NCI-H1694 (cell line): ENCODE measurements at regions not wholly inside any gene's neighbourhood (a gene's known extent, or its start where the extent isn't known, plus 50 kb on each side); places are given as distances from the start of the nearest gene placed in this dataset.

ENCODE experiments used
- DNase-seq: peaks from one replicate; lab custom pipeline; 2025; lab: John Stamatoyannopoulos, UW

GRCh38 chr4:181424362-181425016 is 818.7 kb upstream of the TENM3 start:
- DNase-seq, result no peak

- no peak for DNase-seq
These were observed 816.1 kb upstream of the TENM3 start for GRCh38 chr4:181427076-181427475.

- no peak for DNase-seq
These were observed 812.2 kb upstream of the TENM3 start for GRCh38 chr4:181431006-181431405.

GRCh38 chr4:181431661-181432060 is 811.5 kb upstream of the TENM3 start:
- DNase-seq, result no peak

DNA sequence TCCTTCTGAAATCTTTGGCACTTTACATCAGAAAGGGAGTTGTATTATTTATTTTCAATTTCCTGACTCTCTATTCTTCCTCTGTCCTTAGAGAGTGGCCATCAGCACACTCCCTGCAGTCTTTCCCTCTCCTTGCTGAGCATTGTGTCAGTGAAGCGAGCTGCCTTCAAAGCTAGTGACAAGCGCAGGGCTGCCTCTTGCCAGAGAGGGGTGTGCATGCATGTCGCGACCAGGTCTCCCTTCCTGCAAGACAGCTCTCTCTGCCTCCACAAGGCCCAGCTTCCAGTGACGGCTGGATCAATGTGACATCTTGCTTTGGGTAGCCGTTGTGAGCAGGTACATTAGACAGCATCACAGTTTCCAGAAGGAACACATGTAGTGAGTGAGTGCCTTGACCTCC is 810.9 kb upstream of the TENM3 start:
- no peak for DNase-seq

DNA sequence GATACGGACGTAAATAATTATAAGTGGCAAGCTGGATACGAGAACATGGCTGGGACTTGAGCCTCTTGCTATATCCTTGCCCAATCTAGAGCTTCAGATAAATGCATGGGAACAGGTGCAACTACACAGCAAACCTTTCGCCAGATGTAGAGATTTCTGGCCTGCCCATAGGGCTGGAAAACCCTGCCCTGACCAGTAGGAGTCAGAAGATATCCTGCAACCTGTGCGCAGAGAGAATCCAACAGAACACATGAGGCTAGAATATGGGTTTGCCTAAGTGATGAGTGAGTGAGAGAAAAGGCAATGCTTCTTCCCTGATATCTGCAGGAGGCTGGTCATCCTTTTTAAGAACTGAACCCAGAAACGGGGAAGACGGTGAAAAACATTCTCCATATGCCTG is 805.3 kb upstream of the TENM3 start:
- no peak for DNase-seq

GRCh38 chr4:181438641-181439040 is 804.6 kb upstream of the TENM3 start:
- no peak for DNase-seq

- no peak for DNase-seq
These were observed 800.2 kb upstream of the TENM3 start for GRCh38 chr4:181443021-181443420.

- no peak for DNase-seq
These were observed 777.4 kb upstream of the TENM3 start for GRCh38 chr4:181465826-181466225.

- no peak for DNase-seq
These were observed 774.8 kb upstream of the TENM3 start for GRCh38 chr4:181468451-181468850.

DNA sequence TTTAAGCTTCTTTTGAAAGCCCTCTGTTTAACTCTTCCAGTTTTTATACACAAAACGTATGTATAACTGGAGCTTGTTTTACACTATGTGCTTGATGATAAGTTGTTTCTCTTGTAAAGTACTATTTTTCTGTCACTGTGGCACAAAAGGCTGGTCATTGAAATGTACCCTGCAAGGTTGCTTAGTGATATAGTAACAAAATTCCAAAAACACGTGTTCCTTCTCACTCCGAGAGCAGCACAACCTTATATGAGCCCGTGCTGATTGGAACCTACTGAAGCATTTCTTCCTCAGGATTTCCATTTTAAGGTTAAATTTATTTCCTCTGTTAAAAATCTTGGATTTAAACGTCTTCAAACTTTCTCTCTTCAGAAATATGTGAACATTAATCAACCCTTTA is 772.9 kb upstream of the TENM3 start:
- no peak for DNase-seq

GRCh38 chr4:181475359-181475758 is 767.8 kb upstream of the TENM3 start:
- DNase-seq, result no peak

DNA sequence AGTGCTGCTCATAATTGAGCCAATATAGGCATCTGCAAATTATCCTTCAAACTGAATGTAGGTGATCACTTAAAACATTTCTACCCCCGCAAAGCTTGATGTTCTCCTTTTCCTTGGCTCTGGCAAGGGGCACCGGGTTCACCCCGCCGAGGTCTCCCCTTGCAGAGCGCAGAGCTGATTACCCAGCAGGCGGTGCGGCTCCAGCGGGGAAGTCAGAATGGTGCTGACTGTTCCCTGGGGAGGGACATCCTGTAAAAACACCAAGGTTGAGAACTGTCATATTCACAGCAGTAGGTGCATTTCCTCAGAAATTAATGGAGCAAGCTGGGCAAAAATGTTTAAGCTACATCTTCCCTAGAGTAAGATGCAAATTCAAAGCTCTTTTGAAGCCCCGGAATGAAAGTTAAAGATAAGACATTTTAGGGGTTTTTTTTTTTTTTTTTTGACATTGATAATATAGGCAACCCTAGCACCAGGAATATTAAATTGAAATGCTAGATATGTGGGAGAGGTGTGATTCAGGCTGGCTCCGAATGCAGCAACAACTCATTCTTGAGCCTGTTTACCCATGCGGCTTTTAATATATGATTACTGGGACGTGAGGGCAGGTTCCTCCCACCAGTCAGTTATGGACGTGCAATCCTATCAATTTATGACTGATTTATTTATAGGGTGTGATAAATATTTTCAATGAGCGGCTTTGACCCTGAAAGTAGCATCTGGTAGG is 767.3 kb upstream of the TENM3 start:
- DNase-seq, result no peak

DNA sequence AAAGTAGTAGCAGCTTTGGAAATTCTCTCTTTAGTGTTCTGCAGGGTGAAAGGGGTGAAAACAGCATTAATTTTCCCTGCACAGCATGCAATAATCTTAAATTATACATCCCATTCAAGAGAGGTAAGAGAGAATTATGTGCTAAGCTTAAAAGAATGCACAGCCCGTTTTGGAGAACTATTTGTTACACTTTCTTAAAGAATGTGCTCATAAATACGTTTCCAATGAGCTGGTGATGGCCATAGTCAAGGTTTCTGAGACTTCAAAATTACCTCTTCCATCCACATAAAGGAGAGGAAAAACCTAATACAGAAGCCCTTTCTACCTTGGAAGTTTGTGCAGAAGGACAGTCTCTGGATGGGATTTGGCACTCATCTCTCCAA is 766.7 kb upstream of the TENM3 start:
- no peak for DNase-seq

GRCh38 chr4:181477591-181477990 is 765.6 kb upstream of the TENM3 start:
- DNase-seq, result no peak

DNA sequence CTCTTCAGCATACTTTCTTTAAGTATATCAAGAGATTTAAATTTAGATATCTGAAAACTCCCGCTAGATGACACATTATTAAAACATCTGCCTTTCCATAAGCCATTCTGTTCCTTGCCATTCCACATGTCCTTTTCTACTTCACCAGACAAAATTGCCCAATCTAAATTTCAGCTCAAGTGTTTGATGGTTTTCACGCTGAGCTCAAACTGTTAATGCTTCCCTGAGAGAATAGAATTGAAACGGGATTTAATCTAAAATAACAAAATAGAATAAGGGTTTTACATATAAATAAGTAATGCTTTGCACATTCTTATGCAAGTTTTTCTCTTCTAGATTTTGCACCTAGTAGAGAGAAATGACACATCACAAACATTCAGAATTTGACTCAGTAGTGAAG is 764.5 kb upstream of the TENM3 start:
- DNase-seq, result no peak

DNA sequence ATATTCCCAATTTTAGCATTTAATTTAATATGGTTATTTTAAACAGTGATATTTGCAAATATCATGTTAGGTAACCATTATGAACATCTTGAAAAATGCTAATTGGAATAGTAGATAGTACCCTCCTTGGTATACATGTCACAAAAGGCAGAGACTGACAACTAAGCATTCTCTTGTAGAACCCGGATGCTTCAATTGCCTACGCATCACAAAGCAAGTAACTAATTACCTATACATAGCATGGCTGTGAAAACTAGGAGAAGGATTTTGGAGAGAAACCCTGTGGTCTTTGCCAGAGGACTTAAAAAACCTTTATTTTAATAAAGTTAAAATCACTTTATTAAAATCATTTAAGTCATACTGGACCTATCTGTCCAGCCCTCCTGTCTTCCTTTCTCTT is 764.1 kb upstream of the TENM3 start:
- no peak for DNase-seq

- no peak for DNase-seq
These were observed 758.8 kb upstream of the TENM3 start for GRCh38 chr4:181484396-181484795.

DNA sequence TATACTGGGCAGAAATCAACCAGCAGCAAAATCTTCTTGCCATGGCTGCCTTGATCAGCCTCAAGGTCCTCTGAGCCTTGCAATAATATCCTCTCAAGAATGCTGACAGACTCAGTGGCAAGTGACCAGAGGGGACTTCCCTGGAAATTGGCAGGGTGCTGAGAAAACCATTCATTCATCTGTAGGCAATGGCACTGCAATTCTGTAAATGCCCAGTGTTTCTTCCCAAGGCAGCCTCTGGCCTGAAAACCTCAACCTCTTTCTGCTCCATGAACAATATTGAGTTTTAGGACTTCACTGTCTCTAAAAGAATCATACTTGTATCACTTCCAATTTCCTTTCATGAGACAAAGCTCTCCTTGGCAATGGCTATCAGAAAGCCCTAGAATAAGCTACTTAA is 754.3 kb upstream of the TENM3 start:
- no peak for DNase-seq

DNA sequence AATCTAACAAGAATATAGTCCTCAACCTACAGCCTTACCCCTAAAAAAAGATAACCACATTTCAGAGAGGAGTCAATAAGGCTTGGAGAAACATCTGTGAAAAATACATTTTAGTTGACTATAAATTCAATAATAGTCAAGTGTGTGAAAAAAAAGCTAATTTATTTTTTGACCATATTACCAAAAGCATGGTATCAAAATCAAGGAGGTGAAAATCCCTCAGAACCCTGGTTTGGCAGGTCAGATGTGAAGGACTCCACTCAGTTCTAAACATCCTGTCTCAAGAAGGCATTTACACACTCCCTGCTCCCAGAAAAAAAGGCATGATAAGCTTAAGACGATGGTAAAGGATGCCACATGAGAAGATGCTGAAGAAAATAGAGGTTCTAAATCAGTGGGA is 745.1 kb upstream of the TENM3 start:
- no peak for DNase-seq

DNA sequence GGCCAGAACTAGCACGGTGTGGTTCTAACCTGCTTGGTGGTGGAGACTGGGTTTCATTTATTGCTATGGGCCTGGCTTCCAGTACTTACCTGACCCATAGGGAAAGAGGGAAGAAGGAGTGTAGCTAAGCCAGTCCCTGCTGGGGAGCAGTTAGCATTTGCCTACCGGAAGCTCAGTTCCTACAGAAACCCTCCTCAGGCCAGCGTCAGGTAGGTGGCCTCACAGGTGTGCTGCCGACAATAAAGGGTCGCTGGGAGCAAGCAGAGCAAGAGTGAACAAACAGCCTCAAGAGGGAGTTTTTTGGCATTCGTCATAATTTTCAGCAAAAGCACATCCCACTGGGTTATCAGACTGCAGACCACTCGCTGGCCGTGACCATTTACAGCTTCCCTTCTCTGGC is 740.6 kb upstream of the TENM3 start:
- no peak for DNase-seq

- DNase-seq, result no peak
These were observed 739.4 kb upstream of the TENM3 start for GRCh38 chr4:181503687-181504390.

DNA sequence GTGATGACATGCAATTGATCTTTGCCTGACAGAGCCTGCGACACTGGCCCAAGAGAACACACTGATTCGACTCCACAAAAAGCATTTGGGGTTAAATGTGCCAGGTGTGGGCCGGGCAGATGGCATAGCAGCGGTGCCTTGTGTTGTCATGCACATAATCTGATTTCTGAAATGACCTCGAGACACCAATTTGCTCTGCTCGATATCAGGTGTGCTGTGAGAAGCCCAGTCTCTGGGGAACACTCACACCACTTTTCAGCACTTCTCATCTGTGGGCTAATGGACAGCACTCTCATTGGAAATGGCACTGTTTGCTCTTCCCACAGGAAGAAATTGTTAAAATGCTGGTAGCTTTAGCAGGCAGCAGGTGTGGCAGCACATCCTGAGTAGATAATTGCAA is 738.3 kb upstream of the TENM3 start:
- no peak for DNase-seq
